T-helper 2 cell (primary cell): ENCODE measurements at regions not wholly inside any gene's neighbourhood (a gene's known extent, or its start where the extent isn't known, plus 50 kb on each side); places are given as distances from the start of the nearest gene placed in this dataset.

ENCODE experiments used
- DNase-seq, 5 experiments: peaks; one replicate each; pipeline versions ENCODE4 v3.0.0 to v3.0.0-alpha.2; 2012 to 2022

GRCh38 chr3:95408464-95408862 lies 1345.6 kb downstream of the NSUN3 start:
- DNase-seq = no peak

- DNase-seq = no peak
Observed at GRCh38 chr3:95418251-95418650, 1355.4 kb downstream of the NSUN3 start.

- DNase-seq = no peak
Observed at GRCh38 chr3:95424279-95424678, 1361.4 kb downstream of the NSUN3 start.

GRCh38 chr3:95434491-95434890 lies 1371.6 kb downstream of the NSUN3 start:
- DNase-seq = no peak

- no peak for DNase-seq
Observed at GRCh38 chr3:95437409-95437808, 1374.5 kb downstream of the NSUN3 start.

- no peak for DNase-seq
Observed at GRCh38 chr3:95438274-95438673, 1375.4 kb downstream of the NSUN3 start.

- DNase-seq = no peak
Observed at GRCh38 chr3:95442766-95443165, 1371.6 kb upstream of the EPHA6 start.

- no peak for DNase-seq
Observed at GRCh38 chr3:95449841-95450240, 1364.6 kb upstream of the EPHA6 start.

- no peak for DNase-seq
Observed at GRCh38 chr3:95453242-95453641, 1361.2 kb upstream of the EPHA6 start.

GRCh38 chr3:95456835-95457234 lies 1357.6 kb upstream of the EPHA6 start:
- no peak for DNase-seq

- DNase-seq = no peak
Observed at GRCh38 chr3:95459706-95460105, 1354.7 kb upstream of the EPHA6 start.

- no peak for DNase-seq
Observed at GRCh38 chr3:95460274-95460673, 1354.1 kb upstream of the EPHA6 start.

GRCh38 chr3:95462161-95462560 lies 1352.2 kb upstream of the EPHA6 start:
- no peak for DNase-seq

- DNase-seq = no peak
Observed at GRCh38 chr3:95464346-95464745, 1350.0 kb upstream of the EPHA6 start.

- no peak for DNase-seq
Observed at GRCh38 chr3:95468331-95468730, 1346.1 kb upstream of the EPHA6 start.

- no peak for DNase-seq
Observed at GRCh38 chr3:95474338-95474737, 1340.1 kb upstream of the EPHA6 start.

- no peak for DNase-seq
Observed at GRCh38 chr3:95476534-95476933, 1337.9 kb upstream of the EPHA6 start.

GRCh38 chr3:95506174-95506573 lies 1308.2 kb upstream of the EPHA6 start:
- DNase-seq = no peak

- no peak for DNase-seq
Observed at GRCh38 chr3:95508124-95508523, 1306.3 kb upstream of the EPHA6 start.

GRCh38 chr3:95511828-95512227 lies 1302.6 kb upstream of the EPHA6 start:
- no peak for DNase-seq

- no peak for DNase-seq
Observed at GRCh38 chr3:95514260-95514659, 1300.1 kb upstream of the EPHA6 start.

GRCh38 chr3:95521396-95521795 lies 1293.0 kb upstream of the EPHA6 start:
- no peak for DNase-seq

- DNase-seq = no peak
Observed at GRCh38 chr3:95522449-95522848, 1291.9 kb upstream of the EPHA6 start.

GRCh38 chr3:95539950-95540483 lies 1274.4 kb upstream of the EPHA6 start:
- no peak for DNase-seq

- no peak for DNase-seq
Observed at GRCh38 chr3:95565502-95565901, 1248.9 kb upstream of the EPHA6 start.

- no peak for DNase-seq
Observed at GRCh38 chr3:95567346-95567745, 1247.0 kb upstream of the EPHA6 start.
